Common myeloid progenitor, CD34-positive (primary cell): ENCODE measurements at regions not wholly inside any gene's neighbourhood (a gene's known extent, or its start where the extent isn't known, plus 50 kb on each side); places are given as distances from the start of the nearest gene placed in this dataset.
"Not testable (repeated sequence)": the region's sequence is repeated elsewhere in the genome, so short reads cannot be mapped to it uniquely, and the experiment has no call there.

Experiments
- CTCF ChIA-PET: fragments of 350-600 bp; sonication (Branson Sonifier 250); formaldehyde crosslinking; loops from one replicate; lab custom pipeline; 2021; ENCODE audit warnings: antibody characterized with exemption; lab: Charles Lee
- POLR2A ChIA-PET: fragments of 350-600 bp; sonication (Branson Sonifier 250); formaldehyde crosslinking; loops from one replicate; lab custom pipeline; 2021; ENCODE audit warnings: antibody characterized with exemption; lab: Charles Lee
- DNase-seq, 3 donors: peaks; one replicate each; pipeline versions ENCODE4 v3.0.0 to v3.0.0-alpha.2; 2013
- H3K27ac ChIP-seq, 2 experiments: 1 replicate in 1 of 2; 2 replicates in 1 of 2; pipeline ENCODE4 v1.7.0; 2013; ENCODE audit warnings: inconsistent platforms in 2 of 2, low read length in 2 of 2, mild to moderate bottlenecking in 2 of 2, low read depth in 1 of 2, moderate library complexity in 1 of 2; ENCODE audit not compliant: severe bottlenecking in 2 of 2, insufficient read depth in 1 of 2, poor library complexity in 1 of 2
- H3K27me3 ChIP-seq, 5 experiments: replicated peaks in 2 of 5; 1 replicate in 3 of 5; 2 replicates in 2 of 5; pipeline versions ENCODE4 v1.6.1 to v1.7.0; 2013; ENCODE audit warnings: low read length in 4 of 5, mild to moderate bottlenecking in 2 of 5, moderate library complexity in 2 of 5, inconsistent platforms in 1 of 5; ENCODE audit not compliant: insufficient read depth in 5 of 5, control insufficient read depth in 4 of 5
- H3K36me3 ChIP-seq, 4 experiments: 1 replicate in 2 of 4; 2 replicates in 2 of 4; pipeline versions ENCODE4 v1.6.1 to v1.7.0; 2013; ENCODE audit warnings: low read length in 3 of 4, control low read depth in 1 of 4, mild to moderate bottlenecking in 1 of 4; ENCODE audit not compliant: control insufficient read depth in 4 of 4, insufficient read depth in 4 of 4
- H3K4me1 ChIP-seq, 4 experiments: 1 replicate in 3 of 4; 2 replicates in 1 of 4; pipeline versions ENCODE4 v1.6.1 to v1.7.1; 2013; ENCODE audit warnings: low read length in 3 of 4, mild to moderate bottlenecking in 3 of 4, control low read depth in 1 of 4, inconsistent platforms in 1 of 4, moderate library complexity in 1 of 4; ENCODE audit not compliant: control insufficient read depth in 4 of 4, insufficient read depth in 4 of 4; ENCODE audit errors: control extremely low read depth in 1 of 4
- H3K4me3 ChIP-seq, 7 experiments: 1 replicate in 4 of 7; 2 replicates in 3 of 7; pipeline versions ENCODE4 v1.5.1 to v1.7.0; 2013; ENCODE audit warnings: mild to moderate bottlenecking in 7 of 7, low read length in 6 of 7, moderate library complexity in 6 of 7, inconsistent platforms in 2 of 7, low read depth in 2 of 7, control low read depth in 1 of 7; ENCODE audit not compliant: insufficient read depth in 4 of 7, control insufficient read depth in 1 of 7; ENCODE audit errors: extremely low read depth in 1 of 7
- H3K9me3 ChIP-seq, 5 experiments: 1 replicate in 4 of 5; 2 replicates in 1 of 5; pipeline versions ENCODE4 v1.6.1 to v1.7.1; 2013; ENCODE audit warnings: low read length in 4 of 5, mild to moderate bottlenecking in 2 of 5, inconsistent platforms in 1 of 5, low read depth in 1 of 5, moderate library complexity in 1 of 5; ENCODE audit not compliant: control insufficient read depth in 4 of 5, insufficient read depth in 2 of 5; ENCODE audit errors: control extremely low read depth in 1 of 5
- WGBS: methylation state at CpG from one replicate; pipeline ENCODE4 v1.1.5; 2013; ENCODE audit not compliant: insufficient coverage; 5-methylcytosine and 5-hydroxymethylcytosine counted together

DNA sequence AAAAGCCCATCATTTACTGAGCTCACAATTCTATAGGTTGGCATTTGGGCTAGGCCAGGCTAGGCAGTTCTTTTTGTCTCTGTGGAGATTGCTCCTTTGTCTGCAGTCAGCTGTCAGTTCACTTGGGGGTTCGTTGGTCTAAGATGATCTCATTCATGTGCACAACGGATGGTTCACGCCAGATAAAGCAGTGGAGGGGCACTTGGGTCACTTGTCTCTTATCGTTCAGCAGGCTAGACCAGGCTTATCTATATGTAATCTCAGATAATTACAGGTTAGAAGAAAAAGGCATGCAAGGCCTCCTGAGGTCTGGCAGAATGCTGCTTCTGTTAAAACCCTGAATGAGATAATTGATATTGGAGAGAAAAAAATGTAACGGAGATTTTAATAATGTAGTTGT is 119.0 kb upstream of the ATP2B1 start:
- Histone ChIP-seq H3K27me3 (no peaks in the 10 kb centered on the region), H3K4me3 (no peak overlapping the region), H3K27ac (no peak overlapping the region), H3K9me3 (no peaks in the 10 kb centered on the region), H3K36me3 (no peaks in the 10 kb centered on the region), H3K4me1 (peaks cover 6 to 27% (median 7%) of the 10 kb centered on the region in 4 experiments)
- DNase-seq = peak in 1 of 3 donors; percentile 11
- WGBS = 83% methylated on average over 4 of the region's 5 CpGs
- ChIA-PET POLR2A (no interaction called here), CTCF (no interaction called here)

DNA sequence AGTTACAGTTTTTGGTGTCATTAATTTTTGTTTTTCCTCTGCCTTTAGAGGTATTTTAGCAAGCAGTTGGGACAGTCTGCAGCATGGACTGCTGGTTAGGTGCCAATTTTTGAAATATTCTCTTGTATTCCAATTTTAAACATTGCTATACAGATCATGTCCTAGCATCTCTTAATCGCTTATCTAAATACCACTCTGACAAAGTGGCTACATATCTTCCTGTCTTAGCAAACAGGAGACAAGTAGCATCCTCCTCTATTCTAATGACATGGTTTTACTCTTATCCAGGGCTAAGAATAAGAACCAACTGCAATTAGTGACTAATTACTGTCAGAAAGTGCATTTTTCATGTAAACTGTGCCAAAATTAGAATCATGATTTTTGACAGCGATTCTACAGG is 117.8 kb upstream of the ATP2B1 start:
- H3K9me3 ChIP-seq = no peaks in the 10 kb centered on the region
- peaks cover 6 to 27% (median 7%) of the 10 kb centered on the region in 4 experiments for H3K4me1 ChIP-seq
- ChIA-PET POLR2A (no interaction called here), CTCF (interaction anchor here (1.1 to 1.2 kb wide), 2 partner anchors 37 to 46 kb away, joined by 3 read pairs; no protein-coding TSS in a partner anchor)
- no peak for DNase-seq
- H3K27ac ChIP-seq = no peak overlapping the region
- H3K4me3 ChIP-seq = no peak overlapping the region
- no peaks in the 10 kb centered on the region for H3K36me3 ChIP-seq
- no peaks in the 10 kb centered on the region for H3K27me3 ChIP-seq
- 100% methylated on average over 1 of the region's 2 CpGs for WGBS

DNA sequence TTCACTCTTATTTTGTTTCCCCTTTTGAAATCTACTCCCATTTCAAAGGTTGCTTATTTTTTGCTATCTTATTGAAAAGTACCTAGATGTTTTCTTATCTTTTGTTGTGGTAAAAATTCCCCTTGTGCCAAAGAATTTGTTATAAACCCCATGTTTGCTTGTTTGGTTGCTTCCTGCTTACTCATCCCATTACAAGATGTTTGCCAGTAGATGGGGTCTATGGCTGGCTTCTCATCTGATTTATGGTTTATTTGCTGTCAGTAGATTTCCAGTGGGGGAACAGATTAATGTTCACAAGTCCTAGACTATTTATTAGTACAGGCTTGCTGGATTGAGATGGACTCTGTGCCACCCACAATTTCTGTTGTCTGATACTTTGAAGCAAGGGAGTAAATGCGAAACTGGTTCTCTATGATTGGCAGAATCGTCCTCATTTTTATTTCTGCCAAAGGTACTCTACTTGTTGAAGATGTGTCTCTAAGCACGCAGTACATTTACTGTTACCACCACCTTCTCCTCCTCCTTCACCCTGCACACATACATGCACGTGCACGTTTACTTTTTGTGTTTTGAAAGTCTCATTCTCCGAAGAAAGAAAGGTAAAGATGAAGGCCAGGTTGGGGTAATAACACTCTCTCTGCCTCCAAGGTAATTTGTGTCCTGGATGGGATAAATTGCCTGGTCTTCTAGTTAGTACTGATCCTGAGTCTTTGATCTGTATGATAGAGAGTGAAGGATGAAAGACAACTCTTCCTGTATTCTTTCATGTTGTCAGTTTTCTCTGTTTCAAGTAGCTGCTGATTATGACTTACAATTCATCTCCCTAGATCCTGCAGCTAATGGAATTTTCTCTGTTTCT is 117.2 kb upstream of the ATP2B1 start:
- ChIA-PET POLR2A (no interaction called here), CTCF (interaction anchor here (1.1 to 1.2 kb wide), 2 partner anchors 38 to 46 kb away, joined by 3 read pairs; no protein-coding TSS in a partner anchor)

DNA sequence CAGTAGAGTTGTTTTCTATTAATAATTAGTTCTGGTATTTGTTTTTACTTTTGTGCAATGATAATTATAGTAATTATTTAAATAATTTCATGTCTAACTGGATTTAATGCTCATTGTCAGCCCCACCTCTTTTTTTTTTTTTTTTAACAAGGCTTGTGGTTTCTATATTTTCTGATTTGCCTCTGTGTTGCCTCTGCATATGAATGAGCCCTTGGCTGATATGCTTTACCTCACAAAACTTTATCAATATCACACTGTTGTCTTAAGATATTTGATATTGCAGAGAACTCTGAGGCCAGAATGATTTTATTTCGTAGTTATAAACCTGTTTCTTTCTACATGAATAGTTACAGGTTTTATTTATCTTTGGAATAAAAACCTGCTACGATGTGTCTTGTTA is 116.2 kb upstream of the ATP2B1 start:
- Histone ChIP-seq H3K4me3 (no peak overlapping the region), H3K27me3 (no peaks in the 10 kb centered on the region), H3K4me1 (peaks cover 6 to 20% (median 7%) of the 10 kb centered on the region in 4 experiments), H3K9me3 (no peaks in the 10 kb centered on the region), H3K27ac (no peak overlapping the region), H3K36me3 (no peaks in the 10 kb centered on the region)
- WGBS = no CpG with 5 or more reads among the region's 2 CpGs
- ChIA-PET CTCF (no interaction called here), POLR2A (no interaction called here)
- peak in 2 of 3 donors; percentile 27 to 41 for DNase-seq

More for the DNA sequence above, 117.2 kb upstream of the ATP2B1 start:
- Histone ChIP-seq H3K9me3 (no peaks in the 10 kb centered on the region), H3K27me3 (no peaks in the 10 kb centered on the region), H3K4me1 (peaks cover 6 to 21% (median 7%) of the 10 kb centered on the region in 4 experiments), H3K4me3 (no peak overlapping the region), H3K27ac (peak overlapping the region in 1 of 2 experiments; percentile 58), H3K36me3 (no peaks in the 10 kb centered on the region)
- DNase-seq = peak; percentile 77 to 92 (median 88)
- WGBS = 83% methylated on average over 2 of the region's 6 CpGs

DNA sequence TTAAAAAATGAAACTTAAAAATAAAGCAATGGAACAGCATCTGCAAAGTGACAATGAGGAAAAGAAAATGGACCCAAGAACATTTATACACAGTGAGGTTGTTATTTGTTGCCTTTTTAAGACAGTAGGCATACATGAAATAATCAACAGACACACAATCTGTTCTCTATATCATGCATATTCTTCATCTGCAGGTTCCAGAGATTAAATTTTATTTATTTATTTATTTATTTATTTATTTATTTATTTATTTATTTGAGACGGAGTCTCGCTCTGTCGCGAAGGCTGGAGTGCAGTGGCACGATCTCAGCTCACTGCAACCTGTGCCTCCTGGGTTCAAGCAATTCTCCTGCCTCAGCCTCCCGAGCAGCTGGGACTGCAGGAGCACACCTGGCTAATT is 114.4 kb upstream of the ATP2B1 start:
- DNase-seq, H3K27ac ChIP-seq, H3K9me3 ChIP-seq, POLR2A ChIA-PET, CTCF ChIA-PET, H3K36me3 ChIP-seq, H3K27me3 ChIP-seq, H3K4me3 ChIP-seq: not testable (repeated sequence)
- no CpG with 5 or more reads among the region's 6 CpGs for WGBS
- H3K4me1 ChIP-seq = peaks cover 6 to 20% (median 7%) of the 10 kb centered on the region in 4 experiments

DNA sequence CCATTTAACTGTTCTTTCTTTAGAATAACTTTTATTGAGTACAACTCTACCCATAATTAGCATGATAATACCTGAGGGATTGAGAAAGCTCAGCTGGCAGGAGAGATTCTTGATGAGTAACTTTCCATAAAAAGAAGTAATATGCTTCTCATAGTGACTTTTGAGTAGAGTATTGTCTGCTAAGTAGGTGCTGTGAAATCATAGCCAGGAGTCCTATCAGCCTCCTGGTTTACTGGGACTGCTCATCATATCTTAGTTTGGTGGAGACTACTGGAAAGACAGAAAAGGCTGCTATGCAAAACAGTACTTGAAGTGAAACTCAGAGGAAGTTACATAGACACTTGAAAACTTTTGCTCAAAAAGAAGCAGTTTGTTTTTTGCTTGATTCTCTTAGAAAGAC is 113.3 kb upstream of the ATP2B1 start:
- Histone ChIP-seq H3K36me3 (no peaks in the 10 kb centered on the region), H3K27me3 (no peaks in the 10 kb centered on the region), H3K27ac (no peak overlapping the region), H3K4me3 (no peak overlapping the region), H3K4me1 (peaks cover 6 to 20% (median 7%) of the 10 kb centered on the region in 4 experiments), H3K9me3 (no peaks in the 10 kb centered on the region)
- no peak for DNase-seq
- POLR2A ChIA-PET = interaction anchor here (0.6 kb wide), 1 partner anchor 160 kb away, joined by 3 read pairs; no protein-coding TSS in a partner anchor
- CTCF ChIA-PET = interaction anchor here (1.1 kb wide), 1 partner anchor 9 kb away, joined by 3 read pairs; no protein-coding TSS in a partner anchor
